Cerebellar nuclear complex (tissue), 1 donor: ENCODE measurements at regions not wholly inside any gene's neighbourhood (a gene's known extent, or its start where the extent isn't known, plus 50 kb on each side); places are given as distances from the start of the nearest gene placed in this dataset.

Source experiments
- DNase-seq, 2 experiments: peaks; one replicate each; lab custom pipeline; 2025; lab: John Stamatoyannopoulos, UW

DNA sequence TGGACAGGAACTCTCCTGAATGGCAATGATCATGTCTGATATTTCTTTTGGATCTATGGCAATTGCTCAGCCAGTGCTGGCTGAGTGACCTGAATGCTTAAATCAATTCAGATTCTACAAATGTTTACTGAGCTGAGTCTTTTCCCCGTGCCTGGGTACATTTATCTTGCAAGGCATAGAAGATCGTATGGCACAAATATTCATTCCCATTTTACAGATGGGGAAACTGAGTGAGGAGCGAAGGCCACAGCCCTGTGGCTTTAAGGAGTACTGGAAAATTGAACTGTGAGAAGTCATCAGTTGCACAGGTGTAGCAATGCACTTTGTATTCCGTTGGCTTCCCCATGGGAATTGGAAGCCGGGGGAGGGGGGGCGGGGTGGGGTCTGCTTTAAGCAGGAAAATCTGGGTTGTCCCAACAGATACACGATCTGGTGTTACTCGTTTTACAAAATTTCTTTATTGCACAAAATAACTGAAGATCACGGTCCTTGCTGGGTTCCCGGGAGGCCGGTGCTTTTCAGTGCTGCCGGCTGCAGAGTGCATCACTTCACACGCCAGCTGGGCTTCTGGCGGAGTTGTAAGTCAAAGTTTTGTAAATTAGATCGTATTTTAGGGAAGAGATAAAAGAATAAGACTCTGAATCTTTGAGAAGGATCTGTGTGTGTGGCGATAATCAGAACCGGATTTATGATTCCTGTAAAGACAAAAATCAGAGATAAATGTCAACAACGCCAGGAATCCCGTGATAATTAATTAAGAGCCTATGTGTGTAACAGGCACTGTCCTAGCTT is 75.0 kb upstream of the MAP1LC3B2 start:
- no peak for DNase-seq

DNA sequence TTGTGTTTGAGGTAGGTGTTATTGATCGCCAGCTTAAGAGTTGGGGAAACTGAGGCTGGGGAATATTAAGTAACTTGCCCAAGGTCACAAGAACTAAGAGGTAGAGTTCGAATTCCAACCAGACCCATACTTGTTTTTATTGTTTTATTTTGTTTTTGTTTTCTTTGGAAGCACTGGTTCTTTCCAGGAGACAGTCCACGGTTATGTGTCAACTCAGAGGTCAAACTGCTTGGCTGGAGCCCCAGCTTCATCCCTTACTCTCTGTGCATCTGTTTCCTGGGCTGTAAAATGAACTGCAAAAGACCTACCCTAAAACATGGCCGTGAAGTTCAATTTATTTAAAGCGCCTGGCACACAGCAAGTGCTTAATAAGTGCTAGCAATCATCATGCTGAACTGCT is 74.4 kb upstream of the MAP1LC3B2 start:
- DNase-seq, result no peak

DNA sequence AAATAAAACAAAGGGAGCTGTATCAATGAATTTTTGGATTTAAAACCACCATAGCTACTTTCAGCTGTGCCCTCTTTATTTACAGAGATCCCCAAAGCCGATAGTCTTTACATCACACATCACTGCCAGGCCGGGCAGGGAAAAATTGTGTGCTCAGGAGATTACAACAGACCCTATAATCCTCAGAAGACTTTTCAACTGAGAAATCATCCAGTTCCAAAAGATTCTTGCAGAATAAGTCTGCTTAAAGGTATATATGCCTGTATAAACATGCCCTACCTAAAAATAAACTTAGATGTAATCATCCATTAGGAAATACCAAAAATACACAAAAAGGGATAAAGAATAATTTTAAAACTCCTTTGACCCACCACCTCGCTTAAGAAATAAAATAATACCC is 70.1 kb upstream of the MAP1LC3B2 start:
- DNase-seq, result no peak

DNA sequence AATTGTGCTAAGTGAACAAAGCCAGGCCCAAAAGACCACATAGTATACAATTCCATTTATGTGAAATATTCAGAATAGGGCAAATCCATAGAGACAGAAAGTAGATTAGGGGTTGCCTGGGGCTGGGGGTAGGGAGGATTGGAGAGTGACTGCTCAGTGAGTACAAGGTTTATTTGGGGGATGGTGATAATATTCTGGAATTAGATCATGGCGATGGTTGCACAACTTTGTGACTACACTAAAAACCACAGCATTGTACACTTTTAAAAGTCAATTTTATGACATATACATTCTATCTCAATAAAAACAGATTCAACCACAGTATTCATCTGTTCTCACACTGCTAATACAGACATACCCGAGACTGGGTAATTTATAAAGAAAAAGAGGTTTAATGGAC is 68.7 kb upstream of the MAP1LC3B2 start:
- no peak for DNase-seq

DNA sequence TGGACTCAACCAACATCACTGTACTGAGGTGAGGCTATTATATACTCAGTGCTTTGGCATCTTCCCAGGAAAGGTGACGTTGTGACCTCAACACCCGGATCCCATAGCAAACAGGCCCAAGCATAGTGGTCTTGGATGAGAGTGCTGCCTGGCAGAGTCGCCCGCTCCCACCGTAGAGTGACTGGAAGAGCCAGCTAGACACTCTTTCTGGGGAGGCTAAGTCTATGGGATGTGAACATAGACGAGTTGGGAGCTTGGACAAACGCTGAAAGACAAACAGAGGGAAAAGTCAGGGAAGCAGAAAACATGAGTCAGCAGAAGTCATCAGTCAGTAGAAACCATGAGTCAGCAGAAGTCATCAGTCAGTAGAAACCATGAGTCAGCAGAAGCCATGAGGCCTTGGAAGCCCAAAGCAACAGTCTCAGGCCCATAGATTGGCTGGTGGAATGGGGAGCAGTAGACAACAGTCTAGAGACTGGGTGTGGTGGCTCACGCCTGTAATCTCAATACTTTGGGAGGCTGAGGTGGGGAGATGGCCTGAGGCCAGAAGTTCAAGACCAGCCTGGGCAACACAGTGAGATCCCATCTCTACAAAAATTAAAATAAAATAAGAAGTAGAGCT is 66.4 kb upstream of the MAP1LC3B2 start:
- DNase-seq, result no peak

DNA sequence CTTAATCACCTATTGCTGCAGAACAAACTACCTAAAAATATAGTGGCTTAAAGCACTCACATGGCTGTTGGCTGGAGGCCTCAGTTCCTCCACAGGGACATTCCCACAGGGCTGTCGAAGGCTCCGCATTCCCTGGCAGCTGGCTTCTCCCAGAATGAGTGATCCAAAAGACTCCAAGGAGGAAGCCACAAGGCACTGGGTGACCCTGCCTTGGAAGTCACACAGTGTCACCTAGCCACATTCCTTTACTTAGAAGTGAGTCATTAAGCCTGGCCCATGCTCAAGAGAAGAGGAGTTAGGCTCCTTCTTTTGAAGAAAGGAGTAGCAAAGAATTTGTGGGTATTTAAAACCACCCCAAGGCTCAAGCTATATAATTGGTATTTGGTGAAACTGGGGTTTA is 63.9 kb upstream of the MAP1LC3B2 start:
- no peak for DNase-seq

DNA sequence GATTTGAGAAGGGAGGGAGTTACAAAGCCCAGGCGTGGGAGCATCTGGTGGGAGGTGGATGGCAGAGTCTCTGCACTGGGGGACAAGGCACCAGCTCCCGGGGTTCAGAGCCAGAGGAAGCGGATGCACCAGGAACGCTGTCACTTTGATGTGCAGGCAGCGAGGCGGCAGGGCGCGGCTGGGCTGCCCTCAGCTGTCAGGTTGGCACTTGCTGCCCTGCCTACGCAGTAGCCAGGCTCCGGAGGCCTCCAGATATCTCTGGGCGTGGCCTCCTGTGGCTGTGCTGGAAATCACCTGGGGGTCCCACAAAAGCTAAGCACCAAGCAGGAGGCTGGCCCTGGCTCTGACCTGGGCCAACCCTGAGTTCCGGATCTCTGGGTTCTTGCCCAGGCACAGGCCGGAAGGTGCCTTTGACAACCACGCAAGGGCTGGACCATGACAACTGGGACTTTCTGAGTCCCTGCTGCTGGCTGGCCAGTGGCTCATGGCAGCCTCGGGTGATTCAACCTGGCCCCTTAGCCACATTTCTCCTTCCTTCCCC is 62.1 kb upstream of the MAP1LC3B2 start:
- DNase-seq, result peak in 1 of 2 experiments; percentile 18

DNA sequence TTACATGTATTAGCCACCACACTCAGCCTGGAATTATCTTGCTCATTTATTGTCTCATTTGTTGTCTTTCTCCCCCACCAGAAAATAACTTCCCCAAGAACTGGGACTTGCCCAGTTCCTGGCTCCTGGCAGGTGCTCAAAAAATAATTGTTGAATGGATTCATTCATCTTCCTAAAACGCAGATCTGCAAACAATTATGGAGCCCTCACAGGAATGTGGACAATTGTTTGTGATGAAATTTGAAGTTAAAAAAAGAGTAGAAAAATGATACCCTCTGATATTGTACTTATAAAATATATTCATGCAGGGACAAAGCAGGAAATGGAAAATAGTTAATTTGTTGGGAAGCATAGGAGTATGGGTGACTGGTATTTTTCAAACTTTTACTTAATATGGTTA is 60.7 kb upstream of the MAP1LC3B2 start:
- DNase-seq, result no peak

DNA sequence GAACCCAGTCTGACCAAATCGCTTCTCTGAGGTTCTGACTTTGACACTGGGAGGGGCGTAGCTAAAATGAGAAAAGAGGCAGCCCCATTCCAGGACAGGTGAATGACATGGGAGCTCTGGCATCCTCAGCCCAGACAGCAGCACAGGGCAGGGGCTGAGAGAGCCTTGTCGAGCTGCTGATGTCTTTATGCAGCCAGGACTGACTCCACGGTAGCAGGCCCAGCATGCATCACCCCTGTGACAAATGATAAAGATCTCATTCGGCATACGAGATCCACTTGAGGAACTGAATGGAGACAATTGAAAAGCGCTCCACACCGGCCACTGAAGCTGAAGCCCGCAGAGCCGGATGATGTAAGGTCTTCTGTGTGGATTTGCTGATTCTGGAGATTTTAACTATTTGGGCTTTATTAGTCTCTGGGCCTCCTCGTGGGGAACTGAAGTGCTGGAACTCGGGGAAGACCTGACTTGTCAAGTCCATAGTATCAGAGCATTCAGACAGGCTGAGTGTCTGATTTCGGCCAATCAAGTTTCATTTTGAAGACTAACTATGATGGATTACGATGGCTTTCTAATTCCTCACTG is 56.9 kb upstream of the MAP1LC3B2 start:
- no peak for DNase-seq

DNA sequence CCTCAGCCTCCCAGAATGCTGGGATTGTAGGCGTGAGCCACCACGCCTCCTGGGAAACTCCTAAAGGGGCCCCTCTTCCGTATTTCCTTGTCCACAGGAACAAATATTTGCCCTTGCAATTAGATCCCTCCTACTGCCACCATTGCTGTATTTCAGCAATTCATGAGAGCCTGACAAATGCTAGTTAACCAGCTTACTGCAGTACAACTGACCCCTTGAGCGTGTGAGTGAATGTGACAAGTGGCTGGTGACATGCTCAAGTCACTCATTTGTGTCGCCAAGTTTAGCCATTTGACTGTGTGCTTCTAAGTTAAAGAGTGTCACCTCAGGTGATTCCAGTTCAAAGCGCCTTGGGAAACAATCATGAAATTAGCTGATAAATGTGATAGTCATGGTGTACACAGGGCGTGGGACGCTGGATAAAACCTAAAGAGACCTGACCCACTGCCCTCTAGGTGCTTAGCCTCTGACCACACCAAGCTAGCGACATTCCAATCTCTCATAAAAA is 56.1 kb upstream of the MAP1LC3B2 start:
- no peak for DNase-seq

DNA sequence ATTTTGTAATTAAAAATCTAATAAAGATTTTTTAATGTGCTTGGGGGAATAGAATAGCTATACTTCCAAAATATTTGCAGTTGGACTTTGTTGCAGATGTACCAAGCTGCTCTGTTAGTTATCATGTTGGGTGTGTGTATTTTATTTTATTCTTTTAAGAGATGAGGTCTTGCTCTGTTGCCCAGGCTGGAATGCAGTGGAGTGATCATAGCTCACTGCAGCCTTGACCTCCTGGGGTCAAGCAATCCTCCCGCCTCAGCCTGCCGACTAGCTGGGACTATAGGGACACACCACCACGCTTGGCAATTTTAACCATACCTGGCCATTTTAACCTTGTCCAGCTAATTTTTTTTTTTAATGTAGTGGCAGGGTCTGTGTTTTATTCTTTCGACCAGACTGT is 54.7 kb upstream of the MAP1LC3B2 start:
- no peak for DNase-seq

DNA sequence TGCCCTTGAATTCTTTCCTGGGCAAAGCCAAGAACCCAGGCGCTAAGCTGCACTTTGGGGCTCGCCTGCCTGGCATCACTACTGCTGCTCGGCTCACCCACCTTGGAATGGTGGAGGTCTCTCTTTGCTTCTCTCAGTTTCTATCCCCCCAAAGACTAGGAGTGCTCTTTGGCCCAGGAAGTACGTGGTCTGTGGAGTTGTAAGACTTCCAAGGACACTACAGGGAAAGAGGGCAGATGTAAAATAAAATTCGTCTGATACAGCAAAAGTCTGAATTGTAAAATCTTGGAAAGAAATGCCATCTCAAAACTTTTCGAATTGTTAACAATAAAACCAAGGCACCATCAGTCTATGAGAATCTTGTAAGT is 52.5 kb upstream of the MAP1LC3B2 start:
- no peak for DNase-seq

DNA sequence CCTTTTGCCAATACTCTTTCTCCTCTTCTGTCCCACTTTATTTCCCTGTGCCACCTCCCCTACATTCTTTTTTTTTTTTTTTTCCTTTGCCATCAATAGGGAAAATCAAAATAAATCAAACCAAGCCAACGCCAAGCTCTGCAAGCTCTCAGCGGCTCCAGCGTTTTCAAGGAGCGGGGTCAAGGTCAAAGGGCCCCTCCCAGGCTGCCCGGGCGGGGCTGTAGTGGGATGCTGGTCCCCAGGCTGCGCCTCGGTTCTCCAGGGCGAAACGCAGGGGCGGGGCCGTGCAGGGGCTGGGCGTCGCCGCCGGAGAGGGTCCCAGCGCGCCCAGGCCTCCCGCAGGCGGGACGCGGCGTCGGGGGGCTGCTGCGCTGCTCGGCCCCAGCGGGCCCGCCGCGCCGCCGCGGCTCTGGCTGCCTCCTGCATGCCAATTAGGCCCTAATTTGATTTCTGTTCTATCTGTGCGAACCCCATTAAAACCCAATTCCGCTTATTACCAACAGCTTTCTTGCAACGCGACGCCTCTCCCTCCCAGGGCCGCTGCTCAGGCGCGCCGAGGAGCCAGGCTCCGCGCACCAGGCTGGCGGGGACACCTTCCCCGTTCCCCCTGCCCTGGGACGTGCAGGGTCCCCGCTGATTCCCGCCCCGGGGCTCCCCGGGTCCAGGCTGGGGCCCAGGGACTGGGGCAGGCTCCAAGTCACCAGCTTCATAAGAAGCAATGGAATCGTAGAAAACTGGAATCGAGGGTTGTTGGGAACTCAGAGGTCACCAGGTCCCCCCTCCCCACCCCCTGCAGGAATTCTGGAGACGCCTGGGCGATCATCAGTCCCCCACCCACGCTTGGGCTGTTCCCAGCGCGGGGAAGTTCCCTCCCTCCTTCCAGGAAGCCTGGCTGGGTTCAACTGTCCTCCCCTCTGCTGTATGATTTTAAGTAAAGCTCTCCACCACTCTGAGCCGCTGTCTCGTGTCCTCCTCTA is 50.7 kb upstream of the MAP1LC3B2 start:
- DNase-seq, result no peak
